NCI-H82 treated with DMSO at 0.1 percent for 48 hours (cell line): ENCODE measurements at regions not wholly inside any gene's neighbourhood (a gene's known extent, or its start where the extent isn't known, plus 50 kb on each side); places are given as distances from the start of the nearest gene placed in this dataset.
"Not testable (repeated sequence)": the region's sequence is repeated elsewhere in the genome, so short reads cannot be mapped to it uniquely, and the experiment has no call there.

ENCODE experiments used
- DNase-seq: peaks from one replicate; lab custom pipeline; 2025; ENCODE audit not compliant: unreplicated experiment; lab: John Stamatoyannopoulos, UW

GRCh38 chr17:33929181-33929724 is 325.8 kb upstream of the CCL2 start:
- no peak for DNase-seq

DNA sequence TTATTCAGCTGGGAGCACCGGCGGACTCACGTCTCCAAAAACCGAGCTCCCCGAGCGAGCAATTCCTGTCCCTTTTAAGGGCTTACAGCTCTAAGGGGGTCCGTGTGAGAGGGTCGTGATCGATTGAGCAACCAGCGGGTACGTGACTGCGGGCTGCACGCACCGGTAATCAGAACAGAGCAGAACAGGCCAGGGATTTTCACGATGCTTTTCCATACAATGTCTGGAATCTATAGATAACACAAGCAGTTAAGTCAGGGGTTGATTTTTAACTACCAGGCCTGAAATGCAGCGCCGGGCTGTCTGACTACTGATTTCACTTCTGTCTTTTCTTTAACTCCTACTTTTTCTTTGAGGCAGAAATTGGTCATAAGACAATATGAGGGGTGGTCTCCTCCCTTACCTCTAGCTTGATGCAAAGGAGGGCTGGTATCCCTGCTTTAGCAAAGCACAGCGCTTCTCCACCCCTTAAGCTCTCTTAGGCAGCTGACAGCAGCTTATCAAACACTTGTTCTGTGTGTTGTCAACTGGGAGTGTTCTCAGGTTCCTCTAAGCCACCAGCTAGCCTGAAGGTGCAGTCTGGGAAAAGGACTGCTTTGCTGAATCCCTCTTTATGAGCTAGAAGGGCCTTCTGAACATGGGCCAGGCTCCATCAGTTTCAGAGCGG is 323.8 kb upstream of the CCL2 start:
- DNase-seq: not testable (repeated sequence)

DNA sequence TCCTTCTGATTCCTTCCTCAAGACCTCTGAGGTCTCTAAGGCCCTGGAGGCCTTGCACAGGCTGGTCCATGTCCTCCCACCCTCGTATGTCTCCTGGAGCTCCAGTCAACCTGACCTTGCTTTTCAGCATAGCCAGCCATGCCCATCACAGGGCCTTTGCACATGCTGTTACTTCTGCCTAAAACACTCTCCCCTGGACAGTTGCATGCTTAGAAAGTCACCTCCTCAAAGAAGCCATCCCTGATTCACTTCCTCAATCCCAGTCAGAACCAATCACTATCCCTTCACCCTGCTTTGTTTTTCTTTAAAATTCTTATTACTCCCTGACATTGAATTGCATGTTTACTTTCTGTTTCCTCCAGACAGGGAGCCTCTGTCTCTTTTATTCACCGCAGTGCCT is 322.1 kb upstream of the CCL2 start:
- DNase-seq: no peak

DNA sequence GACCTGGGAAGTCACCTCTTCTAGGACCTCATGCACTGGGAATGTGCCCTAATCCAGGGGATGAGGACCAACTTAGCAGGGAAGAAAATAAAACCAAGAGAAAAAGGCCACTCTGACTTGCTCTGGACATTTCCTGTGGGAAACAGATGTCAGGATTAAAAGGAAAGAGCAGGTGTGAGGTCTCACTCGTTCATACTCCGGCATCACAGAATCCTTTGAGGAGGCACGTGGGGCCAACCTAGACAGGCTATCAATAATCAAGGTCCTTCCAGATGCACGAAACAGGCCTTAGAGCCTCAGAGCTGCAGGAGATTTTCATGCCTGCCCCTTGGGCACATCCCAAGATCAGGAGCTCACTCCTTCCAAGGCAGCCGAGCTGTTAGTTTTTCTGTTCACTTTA is 321.5 kb upstream of the CCL2 start:
- DNase-seq: no peak

DNA sequence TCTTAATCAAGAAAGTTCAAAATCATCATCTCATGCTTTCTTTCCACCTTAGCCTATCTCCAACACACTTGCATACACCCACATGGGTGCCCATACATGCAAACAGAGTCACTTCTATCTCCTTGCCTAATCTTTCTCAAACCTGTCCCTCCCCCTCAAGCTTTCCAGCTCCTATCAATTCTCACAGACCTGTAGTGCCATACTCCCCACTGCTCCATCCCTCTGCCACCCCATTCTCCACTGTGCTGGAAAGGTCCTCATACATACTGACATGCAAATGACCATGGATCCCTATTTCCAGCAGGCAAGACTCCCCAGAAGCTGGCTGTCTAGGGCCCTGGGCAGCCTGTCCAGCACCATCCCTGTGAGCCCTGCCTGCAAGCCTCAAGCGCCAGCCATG is 320.4 kb upstream of the CCL2 start:
- no peak for DNase-seq

DNA sequence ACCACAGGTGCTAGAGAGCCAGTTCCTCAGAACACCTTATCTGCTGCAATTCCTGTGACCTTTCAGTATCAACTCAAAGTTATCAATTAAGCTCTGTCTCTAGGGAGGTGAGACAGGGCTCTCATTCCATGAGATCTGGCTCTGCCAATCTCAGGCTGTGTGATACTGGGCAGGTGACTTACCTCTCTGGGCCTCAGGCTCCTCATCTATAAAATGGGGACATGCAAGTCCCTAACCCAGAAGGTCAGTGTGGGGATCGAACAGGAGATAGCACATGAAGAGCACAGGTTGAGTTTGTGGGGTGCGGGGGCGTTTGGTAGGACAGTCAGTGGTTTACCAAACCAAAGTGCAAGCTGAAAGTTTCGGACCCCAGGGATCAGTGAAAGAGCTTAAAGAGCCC is 319.3 kb upstream of the CCL2 start:
- DNase-seq: no peak

GRCh38 chr17:33936764-33937163 is 318.3 kb upstream of the CCL2 start:
- no peak for DNase-seq

GRCh38 chr17:33939959-33940358 is 315.1 kb upstream of the CCL2 start:
- DNase-seq: no peak

GRCh38 chr17:33940769-33941370 is 314.2 kb upstream of the CCL2 start:
- no peak for DNase-seq

- no peak for DNase-seq
These were observed 313.3 kb upstream of the CCL2 start for GRCh38 chr17:33941744-33942143.

GRCh38 chr17:33942414-33942813 is 312.7 kb upstream of the CCL2 start:
- no peak for DNase-seq

GRCh38 chr17:33944412-33944811 is 310.7 kb upstream of the CCL2 start:
- no peak for DNase-seq

GRCh38 chr17:33944826-33945225 is 310.3 kb upstream of the CCL2 start:
- no peak for DNase-seq

DNA sequence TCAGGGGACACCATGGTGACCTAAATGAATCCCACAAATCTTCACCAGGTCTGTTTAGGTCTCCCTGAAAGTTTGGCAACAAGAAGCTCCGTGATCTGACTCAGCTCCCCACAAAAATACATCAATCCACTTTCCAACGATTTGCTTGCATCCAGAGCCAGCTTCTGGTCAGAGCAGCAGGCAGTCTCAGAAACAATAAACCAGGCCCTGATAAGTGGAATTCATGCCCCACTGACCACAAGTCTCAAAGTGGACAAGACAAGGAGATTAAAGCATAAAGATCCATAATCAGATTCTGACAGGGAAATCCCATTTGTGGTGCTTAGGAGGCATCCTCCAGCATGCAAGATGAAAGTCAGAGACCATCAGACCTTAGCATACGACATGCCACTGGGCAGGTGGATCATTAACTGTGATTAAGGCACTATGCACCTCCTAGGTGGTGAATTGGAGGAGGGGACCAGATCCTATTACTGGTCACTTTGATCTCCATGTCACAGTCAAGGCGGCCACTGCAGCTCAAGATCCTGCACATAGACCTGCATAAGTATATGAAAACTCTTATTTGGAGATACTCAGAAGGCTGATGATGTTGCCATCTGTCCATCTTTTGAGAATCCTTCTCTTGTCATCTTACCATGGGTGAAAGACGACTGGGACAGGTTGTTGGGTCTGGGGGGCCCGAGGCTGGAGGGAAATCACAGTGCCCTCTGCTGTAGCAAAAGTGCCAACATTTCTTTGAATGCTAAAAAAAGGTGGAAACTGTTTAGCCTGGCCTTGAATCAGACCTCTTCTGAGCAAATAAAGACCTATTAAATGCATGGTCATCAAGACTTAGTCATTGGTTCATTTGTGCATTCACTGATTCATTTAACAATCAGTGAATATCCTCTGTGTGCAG is 309.2 kb upstream of the CCL2 start:
- peak; percentile 79 for DNase-seq

DNA sequence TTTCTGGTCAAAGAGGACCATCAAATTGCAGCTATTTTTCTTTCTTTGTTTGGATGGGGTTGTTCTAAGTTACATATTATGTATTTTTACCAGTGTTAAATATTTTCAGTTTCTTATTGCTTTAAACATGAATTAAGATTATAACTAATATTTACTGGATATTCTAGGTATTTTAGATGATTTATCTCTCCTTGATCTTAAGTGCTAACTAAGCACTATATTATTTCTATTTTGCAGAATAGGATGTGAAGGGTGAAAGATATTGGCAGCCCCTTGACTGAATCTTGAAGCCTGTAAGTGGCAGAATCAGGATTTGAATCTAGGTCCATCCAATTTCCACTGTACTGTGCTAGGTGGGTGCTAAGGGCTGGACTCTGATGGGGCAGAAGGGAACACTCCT is 307.3 kb upstream of the CCL2 start:
- DNase-seq: no peak

GRCh38 chr17:33948309-33948708 is 306.8 kb upstream of the CCL2 start:
- no peak for DNase-seq

- no peak for DNase-seq
These were observed 306.0 kb upstream of the CCL2 start for GRCh38 chr17:33949100-33949499.

DNA sequence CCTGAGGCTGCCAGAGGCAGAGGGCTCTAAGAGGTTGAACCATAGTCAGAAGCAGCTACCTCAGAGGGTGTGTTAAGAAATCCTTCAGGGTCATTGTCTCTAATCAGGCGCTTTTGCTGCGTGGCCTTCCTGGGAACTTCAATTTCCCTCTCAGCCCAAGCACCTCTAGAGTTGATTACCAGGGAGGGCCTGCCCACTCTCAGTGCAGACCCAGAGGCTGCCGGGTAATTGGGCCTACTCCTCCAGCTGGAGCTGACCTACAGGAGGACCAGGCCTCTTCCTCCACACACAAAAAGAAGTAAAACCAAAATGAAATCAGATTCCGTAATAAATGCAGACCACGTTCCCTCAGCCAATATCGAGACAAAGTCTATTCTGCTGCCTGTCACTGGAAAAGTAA is 305.0 kb upstream of the CCL2 start:
- DNase-seq: no peak

- no peak for DNase-seq
These were observed 302.7 kb upstream of the CCL2 start for GRCh38 chr17:33952425-33952824.

DNA sequence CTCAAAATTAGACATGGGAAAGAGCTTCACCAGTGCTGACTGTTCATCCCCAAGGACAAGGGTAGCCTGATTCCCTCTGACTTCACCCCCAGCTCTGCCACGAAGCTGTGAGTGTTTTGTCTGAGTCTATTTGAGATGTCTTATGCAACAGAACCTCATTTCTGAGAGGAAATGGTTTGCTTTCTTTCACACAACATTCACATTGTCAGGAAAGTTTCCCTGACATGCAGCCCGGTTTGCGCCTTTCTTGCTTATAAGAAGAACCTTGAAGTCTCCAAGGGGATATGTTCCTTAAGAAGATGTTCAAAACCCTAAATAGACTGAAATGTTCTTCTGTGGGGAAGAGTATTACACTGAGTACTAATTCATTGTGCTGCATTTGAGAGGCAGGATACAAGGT is 300.5 kb upstream of the CCL2 start:
- no peak for DNase-seq

- DNase-seq: peak; percentile 33
These were observed 299.6 kb upstream of the CCL2 start for GRCh38 chr17:33955461-33955860.

GRCh38 chr17:33959098-33959497 is 296.0 kb upstream of the CCL2 start:
- not testable (repeated sequence) for DNase-seq
